Bronchial epithelial cell (primary cell): ENCODE measurements at regions not wholly inside any gene's neighbourhood (a gene's known extent, or its start where the extent isn't known, plus 50 kb on each side); places are given as distances from the start of the nearest gene placed in this dataset.
"Not testable (repeated sequence)": the region's sequence is repeated elsewhere in the genome, so short reads cannot be mapped to it uniquely, and the experiment has no call there.

Source experiments
- DNase-seq: peaks from one replicate; pipeline ENCODE4 v3.0.0-alpha.2; 2010; ENCODE audit warnings: low read depth
- FAIRE-seq: peaks from 2 replicates; lab custom pipeline; 2011; peaks lifted over from hg19 to GRCh38; lab: Jason Lieb, UNC
- H3K27me3 ChIP-seq: 2 replicates; pipeline ENCODE4 v1.5.1; 2011; ENCODE audit warnings: low read length; ENCODE audit not compliant: control insufficient read depth, insufficient read depth
- H3K36me3 ChIP-seq: 2 replicates; pipeline ENCODE4 v1.5.1; 2011; ENCODE audit warnings: low read length; ENCODE audit not compliant: control insufficient read depth, insufficient read depth
- H3K4me3 ChIP-seq: 2 replicates; pipeline ENCODE4 v1.5.1; 2011; ENCODE audit warnings: mild to moderate bottlenecking, low read depth, low read length, control low read depth
- TF ChIP-seq, protein P1 (sequence below): IDR thresholded peaks from 2 replicates; pipeline ENCODE4 v1.5.1; 2011; ENCODE audit warnings: mild to moderate bottlenecking, moderate library complexity, low read length, control low read depth, inconsistent platforms; ENCODE audit not compliant: insufficient read depth, severe bottlenecking

GRCh38 chrX:87003031-87003430 lies 514.6 kb upstream of the KLHL4 start:
- Histone ChIP-seq H3K27me3 (no peaks in the 10 kb centered on the region), H3K4me3 (no peak overlapping the region), H3K36me3 (no peaks in the 10 kb centered on the region)
- DNase-seq (no peak), FAIRE-seq (no peak)
- TF ChIP-seq, protein P1, sequence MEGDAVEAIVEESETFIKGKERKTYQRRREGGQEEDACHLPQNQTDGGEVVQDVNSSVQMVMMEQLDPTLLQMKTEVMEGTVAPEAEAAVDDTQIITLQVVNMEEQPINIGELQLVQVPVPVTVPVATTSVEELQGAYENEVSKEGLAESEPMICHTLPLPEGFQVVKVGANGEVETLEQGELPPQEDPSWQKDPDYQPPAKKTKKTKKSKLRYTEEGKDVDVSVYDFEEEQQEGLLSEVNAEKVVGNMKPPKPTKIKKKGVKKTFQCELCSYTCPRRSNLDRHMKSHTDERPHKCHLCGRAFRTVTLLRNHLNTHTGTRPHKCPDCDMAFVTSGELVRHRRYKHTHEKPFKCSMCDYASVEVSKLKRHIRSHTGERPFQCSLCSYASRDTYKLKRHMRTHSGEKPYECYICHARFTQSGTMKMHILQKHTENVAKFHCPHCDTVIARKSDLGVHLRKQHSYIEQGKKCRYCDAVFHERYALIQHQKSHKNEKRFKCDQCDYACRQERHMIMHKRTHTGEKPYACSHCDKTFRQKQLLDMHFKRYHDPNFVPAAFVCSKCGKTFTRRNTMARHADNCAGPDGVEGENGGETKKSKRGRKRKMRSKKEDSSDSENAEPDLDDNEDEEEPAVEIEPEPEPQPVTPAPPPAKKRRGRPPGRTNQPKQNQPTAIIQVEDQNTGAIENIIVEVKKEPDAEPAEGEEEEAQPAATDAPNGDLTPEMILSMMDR, result no peak

GRCh38 chrX:87005183-87005582 lies 512.4 kb upstream of the KLHL4 start:
- TF ChIP-seq, protein P1, result no peak
- DNase-seq (no peak), FAIRE-seq (no peak)
- Histone ChIP-seq H3K36me3 (no peaks in the 10 kb centered on the region), H3K27me3 (no peaks in the 10 kb centered on the region), H3K4me3 (no peak overlapping the region)

DNA sequence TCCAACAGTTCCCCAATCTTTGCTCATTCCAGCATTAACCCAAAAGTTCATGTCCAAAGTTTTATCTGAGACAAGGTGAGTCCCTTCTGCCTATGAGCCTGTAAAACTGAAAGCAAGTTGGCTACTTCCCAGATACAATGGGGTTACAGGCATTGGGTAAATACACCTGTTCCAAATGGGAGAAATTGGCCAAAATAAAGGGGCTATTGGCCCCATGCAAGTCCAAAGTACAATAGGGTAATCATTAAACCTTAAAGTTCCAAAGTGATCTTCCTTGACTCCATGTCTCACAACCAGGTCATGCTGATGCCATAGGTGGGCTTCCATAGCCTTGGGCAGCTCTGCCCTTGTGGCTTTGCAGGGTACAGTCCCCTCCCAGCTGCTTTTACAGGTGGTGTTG lies 511.7 kb upstream of the KLHL4 start:
- FAIRE-seq, result no peak
- TF ChIP-seq, protein P1, result no peak
- H3K4me3 ChIP-seq, result no peak overlapping the region
- no peaks in the 10 kb centered on the region for H3K36me3 ChIP-seq
- no peak for DNase-seq
- H3K27me3 ChIP-seq, result no peaks in the 10 kb centered on the region

GRCh38 chrX:87006561-87006960 lies 511.0 kb upstream of the KLHL4 start:
- TF ChIP-seq, protein P1, result no peak
- no peak for DNase-seq
- no peak for FAIRE-seq
- Histone ChIP-seq H3K36me3 (no peaks in the 10 kb centered on the region), H3K27me3 (no peaks in the 10 kb centered on the region), H3K4me3 (no peak overlapping the region)

DNA sequence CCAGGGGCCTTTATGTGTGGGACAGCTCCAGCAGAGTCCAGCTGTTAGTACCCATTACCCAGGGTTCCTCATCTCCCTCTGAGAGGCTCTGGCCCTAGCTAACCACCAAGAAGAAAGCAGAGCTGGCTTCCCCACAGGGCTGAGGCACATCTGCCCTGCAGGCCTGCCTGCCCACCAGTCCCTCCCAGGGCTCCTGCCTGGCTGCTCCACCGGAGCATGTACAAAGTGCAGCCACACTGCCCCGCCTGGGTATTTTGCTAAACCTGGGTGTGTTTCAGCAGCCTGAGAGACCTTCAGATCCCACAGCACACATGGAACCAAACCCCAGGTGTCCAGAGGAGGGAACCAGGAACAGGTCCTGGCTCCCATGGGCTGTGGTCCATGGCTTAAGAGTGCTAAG lies 500.4 kb upstream of the KLHL4 start:
- no peak overlapping the region for H3K4me3 ChIP-seq
- H3K27me3 ChIP-seq, result no peaks in the 10 kb centered on the region
- DNase-seq (no peak), FAIRE-seq (no peak)
- no peaks in the 10 kb centered on the region for H3K36me3 ChIP-seq
- TF ChIP-seq, protein P1, result no peak

- not testable (repeated sequence) for FAIRE-seq, H3K4me3 ChIP-seq, H3K27me3 ChIP-seq, DNase-seq, H3K36me3 ChIP-seq
Observed at GRCh38 chrX:87033115-87033514, 484.5 kb upstream of the KLHL4 start.
